Neural progenitor cell (in vitro differentiated cells): ENCODE measurements at regions not wholly inside any gene's neighbourhood (a gene's known extent, or its start where the extent isn't known, plus 50 kb on each side); places are given as distances from the start of the nearest gene placed in this dataset.

Experiments
- DNase-seq: peaks from one replicate; pipeline ENCODE4 v3.0.0-alpha.2; 2016; ENCODE audit warnings: low spot score
- H2AFZ ChIP-seq: fragments of 200-600 bp; sonication (generic); replicated peaks from 2 replicates; pipeline ENCODE4 v1.6.1; 2016; ENCODE audit warnings: antibody characterized with exemption
- H3F3A ChIP-seq: fragments of 200-600 bp; sonication (generic); 2 replicates; pipeline ENCODE4 v1.6.1; 2016; ENCODE audit warnings: antibody characterized with exemption, low read depth
- H3K27ac ChIP-seq: fragments of 200-600 bp; sonication (generic); 2 replicates; pipeline ENCODE4 v1.5.1; 2016; ENCODE audit warnings: mild to moderate bottlenecking
- H3K27me3 ChIP-seq: fragments of 200-600 bp; sonication (generic); 2 replicates; pipeline ENCODE4 v1.6.1; 2016; ENCODE audit warnings: mild to moderate bottlenecking, moderate library complexity
- H3K36me3 ChIP-seq: fragments of 200-600 bp; sonication (generic); 2 replicates; pipeline ENCODE4 v1.5.1; 2016
- H3K4me1 ChIP-seq: fragments of 200-600 bp; sonication (generic); 2 replicates; pipeline ENCODE4 v1.6.1; 2016; ENCODE audit warnings: mixed run types
- H3K4me2 ChIP-seq: fragments of 200-600 bp; sonication (generic); 2 replicates; pipeline ENCODE4 v1.6.1; 2016
- H3K4me3 ChIP-seq: fragments of 200-600 bp; sonication (generic); 2 replicates; pipeline ENCODE4 v1.5.1; 2016
- H3K79me2 ChIP-seq: fragments of 200-600 bp; sonication (generic); 2 replicates; pipeline ENCODE4 v1.6.1; 2016; ENCODE audit warnings: low read depth
- H3K9ac ChIP-seq: fragments of 200-600 bp; sonication (generic); 2 replicates; pipeline ENCODE4 v1.6.1; 2016
- H3K9me3 ChIP-seq: fragments of 200-600 bp; sonication (generic); 2 replicates; pipeline ENCODE4 v1.5.1; 2016; ENCODE audit warnings: low read depth
- H4K20me1 ChIP-seq: fragments of 200-600 bp; sonication (generic); 2 replicates; pipeline ENCODE4 v1.6.1; 2016; ENCODE audit warnings: low read depth
- H3K27ac Mint-ChIP-seq: 3 replicates; pipeline ENCODE4 v1.8.0; 2021; ENCODE audit warnings: mixed read lengths
- H3K27me3 Mint-ChIP-seq: 2 replicates; pipeline ENCODE4 v1.8.0; 2022; ENCODE audit warnings: low read depth, mild to moderate bottlenecking, inconsistent platforms, moderate library complexity, mixed read lengths; ENCODE audit not compliant: insufficient read depth
- H3K36me3 Mint-ChIP-seq: 3 replicates; pipeline ENCODE4 v1.8.0; 2021; ENCODE audit warnings: mixed read lengths
- H3K4me1 Mint-ChIP-seq: 3 replicates; pipeline ENCODE4 v1.8.0; 2021; ENCODE audit warnings: mixed read lengths
- H3K4me3 Mint-ChIP-seq: 3 replicates; pipeline ENCODE4 v1.8.0; 2021; ENCODE audit warnings: mild to moderate bottlenecking, moderate library complexity, mixed read lengths
- H3K9me3 Mint-ChIP-seq: 3 replicates; pipeline ENCODE4 v1.8.0; 2020; ENCODE audit warnings: mixed read lengths
- EZH2 ChIP-seq: fragments of 200-600 bp; sonication (generic); IDR thresholded peaks from 2 replicates; pipeline ENCODE4 v1.6.1; 2017; ENCODE audit warnings: antibody characterized with exemption, mild to moderate bottlenecking, moderate library complexity
- EZH2phosphoT487 ChIP-seq: fragments of 200-600 bp; sonication (generic); IDR thresholded peaks from 2 replicates; pipeline ENCODE4 v1.6.1; 2017; ENCODE audit warnings: antibody characterized with exemption
- TF ChIP-seq, protein P1 (sequence below): fragments of 200-600 bp; sonication (generic); IDR thresholded peaks from 2 replicates; pipeline ENCODE4 v1.5.1; 2017; ENCODE audit warnings: antibody characterized with exemption, mild to moderate bottlenecking

DNA sequence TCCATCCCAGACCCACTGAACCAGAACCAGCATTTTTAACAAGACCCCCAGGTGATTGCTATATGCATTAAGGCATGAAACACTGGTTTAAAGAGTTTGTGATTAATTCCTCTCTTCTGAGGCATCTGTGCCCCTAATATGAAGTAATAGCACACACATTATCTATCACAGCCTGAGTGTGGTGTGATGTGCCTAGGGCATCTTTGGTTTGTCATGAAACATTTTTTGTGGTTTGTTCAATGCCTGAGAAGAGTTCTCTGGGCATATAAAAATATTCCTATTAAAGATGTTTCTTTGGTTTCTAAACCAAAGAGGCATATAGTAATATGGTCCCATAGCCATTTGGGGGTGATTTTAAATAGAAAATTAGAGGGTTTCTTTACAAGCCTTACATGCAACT is 221.7 kb upstream of the SPOPL start:
- no peaks in the 10 kb centered on the region for H4K20me1 ChIP-seq
- no peaks in the 10 kb centered on the region for H3K79me2 ChIP-seq
- H3K4me3 ChIP-seq = no peak overlapping the region
- H3K4me1 ChIP-seq = peaks cover 29% of the 10 kb centered on the region
- no peak overlapping the region for H3K27ac ChIP-seq
- H3K27ac Mint-ChIP-seq = no peak overlapping the region
- H3K4me2 ChIP-seq = no peak overlapping the region
- no peaks in the 10 kb centered on the region for H3K36me3 Mint-ChIP-seq
- H3F3A ChIP-seq = peaks cover 22% of the 10 kb centered on the region
- no peak overlapping the region for H3K4me3 Mint-ChIP-seq
- H3K9me3 Mint-ChIP-seq = no peaks in the 10 kb centered on the region
- H3K4me1 Mint-ChIP-seq = peaks cover 12% of the 10 kb centered on the region
- H3K36me3 ChIP-seq = no peaks in the 10 kb centered on the region
- no peaks in the 10 kb centered on the region for H3K9me3 ChIP-seq
- H3K27me3 Mint-ChIP-seq = no peaks in the 10 kb centered on the region
- H3K27me3 ChIP-seq = no peaks in the 10 kb centered on the region
- DNase-seq = no peak
- H3K9ac ChIP-seq = no peak overlapping the region
- H2AFZ ChIP-seq = no peak overlapping the region
- TF ChIP-seq, protein P1, sequence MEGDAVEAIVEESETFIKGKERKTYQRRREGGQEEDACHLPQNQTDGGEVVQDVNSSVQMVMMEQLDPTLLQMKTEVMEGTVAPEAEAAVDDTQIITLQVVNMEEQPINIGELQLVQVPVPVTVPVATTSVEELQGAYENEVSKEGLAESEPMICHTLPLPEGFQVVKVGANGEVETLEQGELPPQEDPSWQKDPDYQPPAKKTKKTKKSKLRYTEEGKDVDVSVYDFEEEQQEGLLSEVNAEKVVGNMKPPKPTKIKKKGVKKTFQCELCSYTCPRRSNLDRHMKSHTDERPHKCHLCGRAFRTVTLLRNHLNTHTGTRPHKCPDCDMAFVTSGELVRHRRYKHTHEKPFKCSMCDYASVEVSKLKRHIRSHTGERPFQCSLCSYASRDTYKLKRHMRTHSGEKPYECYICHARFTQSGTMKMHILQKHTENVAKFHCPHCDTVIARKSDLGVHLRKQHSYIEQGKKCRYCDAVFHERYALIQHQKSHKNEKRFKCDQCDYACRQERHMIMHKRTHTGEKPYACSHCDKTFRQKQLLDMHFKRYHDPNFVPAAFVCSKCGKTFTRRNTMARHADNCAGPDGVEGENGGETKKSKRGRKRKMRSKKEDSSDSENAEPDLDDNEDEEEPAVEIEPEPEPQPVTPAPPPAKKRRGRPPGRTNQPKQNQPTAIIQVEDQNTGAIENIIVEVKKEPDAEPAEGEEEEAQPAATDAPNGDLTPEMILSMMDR = no peak
- TF ChIP-seq EZH2 = no peak
- no peak for TF ChIP-seq EZH2phosphoT487

DNA sequence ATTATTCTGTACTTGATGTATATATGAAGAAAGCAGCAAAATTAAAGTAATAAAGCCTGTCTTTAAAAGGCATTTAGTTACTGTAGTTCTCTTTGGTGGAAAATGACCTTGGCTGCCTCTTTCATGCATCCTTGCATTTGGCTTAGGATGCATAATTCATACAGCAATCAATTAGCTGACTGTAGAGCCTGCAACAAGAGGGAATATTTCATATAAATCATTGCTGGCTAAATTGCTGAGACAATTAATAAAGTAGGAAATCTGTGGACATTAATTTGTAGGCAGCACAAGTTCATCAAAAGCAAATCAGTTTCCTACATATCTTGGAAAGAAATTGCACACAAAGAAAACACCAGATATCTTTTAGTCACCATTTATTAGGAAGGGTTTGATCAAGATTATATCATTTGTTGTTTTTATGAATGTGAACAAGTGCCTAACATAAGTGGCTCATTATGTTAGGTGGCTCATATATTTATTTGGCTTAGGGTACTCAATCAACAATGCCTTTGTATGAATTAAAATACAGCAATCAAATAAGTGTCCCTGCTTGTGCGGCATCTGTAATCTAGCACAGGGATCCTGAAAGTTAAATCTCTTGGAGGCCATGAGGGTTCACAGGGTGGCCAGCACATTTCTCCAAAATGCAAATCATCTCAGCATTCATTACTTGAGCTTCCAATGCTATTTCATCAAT is 220.4 kb upstream of the SPOPL start:
- peaks cover 12% of the 10 kb centered on the region for H3K4me1 Mint-ChIP-seq
- no peaks in the 10 kb centered on the region for H3K36me3 ChIP-seq
- H3K27ac ChIP-seq = no peak overlapping the region
- H3K9me3 Mint-ChIP-seq = no peaks in the 10 kb centered on the region
- no peak for DNase-seq
- no peak overlapping the region for H3K4me2 ChIP-seq
- H3K36me3 Mint-ChIP-seq = no peaks in the 10 kb centered on the region
- H3K27ac Mint-ChIP-seq = no peak overlapping the region
- no peak overlapping the region for H3K4me3 ChIP-seq
- H3K9ac ChIP-seq = no peak overlapping the region
- no peaks in the 10 kb centered on the region for H3K9me3 ChIP-seq
- peaks cover 17% of the 10 kb centered on the region for H3K4me1 ChIP-seq
- no peaks in the 10 kb centered on the region for H3K27me3 Mint-ChIP-seq
- peaks cover 17% of the 10 kb centered on the region for H3F3A ChIP-seq
- H2AFZ ChIP-seq = no peak overlapping the region
- H3K27me3 ChIP-seq = no peaks in the 10 kb centered on the region
- TF ChIP-seq EZH2phosphoT487 (no peak), EZH2 (no peak)
- TF ChIP-seq, protein P1 = no peak
- no peaks in the 10 kb centered on the region for H3K79me2 ChIP-seq
- no peak overlapping the region for H3K4me3 Mint-ChIP-seq
- no peaks in the 10 kb centered on the region for H4K20me1 ChIP-seq

DNA sequence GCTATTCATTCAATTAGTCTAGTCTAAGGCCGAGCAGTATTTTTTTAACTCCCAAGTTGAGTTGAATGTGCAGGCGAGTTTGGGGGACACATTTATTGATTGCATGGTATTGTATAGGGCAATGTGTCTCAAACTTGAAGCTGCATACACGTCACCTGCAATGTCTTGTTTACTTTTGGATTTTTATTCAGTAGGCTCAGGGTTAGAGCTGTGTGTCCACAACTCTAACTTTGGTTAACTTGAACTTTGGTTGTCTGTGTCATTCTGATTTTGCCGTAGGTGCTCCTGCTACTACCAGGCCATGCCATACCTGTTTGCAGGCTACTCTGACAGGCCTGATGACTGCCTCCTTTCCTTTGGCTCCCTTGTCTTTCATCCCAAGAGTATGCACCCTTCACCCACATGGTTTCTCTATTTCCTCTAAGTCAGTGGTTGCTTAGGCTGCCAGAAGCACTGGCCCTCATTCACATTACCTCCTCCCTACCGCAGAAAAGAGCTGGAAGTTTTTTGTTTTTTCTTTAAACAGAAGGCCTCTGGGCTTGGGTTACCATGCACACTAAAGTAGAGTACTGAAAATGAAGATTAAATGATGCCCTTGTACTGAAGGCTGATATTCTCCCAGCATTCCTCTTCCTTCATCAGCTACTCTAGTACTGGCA is 219.4 kb upstream of the SPOPL start:
- Histone ChIP-seq H3K27ac (no peak overlapping the region), H3K9ac (no peak overlapping the region), H3K79me2 (no peaks in the 10 kb centered on the region), H3K4me1 (peaks cover 8% of the 10 kb centered on the region), H3K36me3 (no peaks in the 10 kb centered on the region), H2AFZ (no peak overlapping the region), H3K27me3 (no peaks in the 10 kb centered on the region), H4K20me1 (no peaks in the 10 kb centered on the region), H3K9me3 (no peaks in the 10 kb centered on the region), H3F3A (peaks cover 8% of the 10 kb centered on the region), H3K4me3 (no peak overlapping the region), H3K4me2 (no peak overlapping the region)
- no peak overlapping the region for H3K27ac Mint-ChIP-seq
- no peaks in the 10 kb centered on the region for H3K36me3 Mint-ChIP-seq
- no peak for TF ChIP-seq EZH2phosphoT487
- TF ChIP-seq, protein P1 = no peak
- TF ChIP-seq EZH2 = no peak
- DNase-seq = no peak
- H3K4me3 Mint-ChIP-seq = no peak overlapping the region
- H3K4me1 Mint-ChIP-seq = peaks cover 2% of the 10 kb centered on the region
- no peaks in the 10 kb centered on the region for H3K27me3 Mint-ChIP-seq
- H3K9me3 Mint-ChIP-seq = no peaks in the 10 kb centered on the region
